Stimulated activated memory B cell treated with anti-CD40 and anti-IgM and Interleukin-4, amounts not matched to agents 10 μg/mL and 1 μg/mL and 100 μg/mL, for 72 hours (primary cell): ENCODE measurements at regions not wholly inside any gene's neighbourhood (a gene's known extent, or its start where the extent isn't known, plus 50 kb on each side); places are given as distances from the start of the nearest gene placed in this dataset.
"Not testable (repeated sequence)": the region's sequence is repeated elsewhere in the genome, so short reads cannot be mapped to it uniquely, and the experiment has no call there.

Source experiments
- ATAC-seq: fragments of 150-1000 bp; cut with Tn5 transposase; 2 replicates; pipeline ENCODE4 v1.10.0; 2021
- H3K27ac Mint-ChIP-seq: one replicate; pipeline ENCODE4 v1.8.0; 2022; ENCODE audit warnings: mild to moderate bottlenecking, mixed read lengths
- H3K27me3 Mint-ChIP-seq: one replicate; pipeline ENCODE4 v1.8.0; 2022; ENCODE audit warnings: mixed read lengths
- H3K36me3 Mint-ChIP-seq: one replicate; pipeline ENCODE4 v1.8.0; 2022; ENCODE audit warnings: mixed read lengths
- H3K4me1 Mint-ChIP-seq: one replicate; pipeline ENCODE4 v1.8.0; 2022; ENCODE audit warnings: mixed read lengths
- H3K4me3 Mint-ChIP-seq: one replicate; pipeline ENCODE4 v1.8.0; 2022; ENCODE audit warnings: mild to moderate bottlenecking, moderate library complexity, mixed read lengths
- H3K9me3 Mint-ChIP-seq: one replicate; pipeline ENCODE4 v1.8.0; 2022; ENCODE audit warnings: mixed read lengths

- Mint-ChIP-seq H3K4me1 (peaks cover 2% of the 10 kb centered on the region), H3K9me3 (peaks cover 2% of the 10 kb centered on the region), H3K27me3 (peaks cover 21% of the 10 kb centered on the region), H3K4me3 (no peak overlapping the region), H3K36me3 (no peaks in the 10 kb centered on the region), H3K27ac (no peak overlapping the region)
- no peak for ATAC-seq
Measured at GRCh38 chr14:34055157-34055950, 104.5 kb upstream of the EGLN3 start.

DNA sequence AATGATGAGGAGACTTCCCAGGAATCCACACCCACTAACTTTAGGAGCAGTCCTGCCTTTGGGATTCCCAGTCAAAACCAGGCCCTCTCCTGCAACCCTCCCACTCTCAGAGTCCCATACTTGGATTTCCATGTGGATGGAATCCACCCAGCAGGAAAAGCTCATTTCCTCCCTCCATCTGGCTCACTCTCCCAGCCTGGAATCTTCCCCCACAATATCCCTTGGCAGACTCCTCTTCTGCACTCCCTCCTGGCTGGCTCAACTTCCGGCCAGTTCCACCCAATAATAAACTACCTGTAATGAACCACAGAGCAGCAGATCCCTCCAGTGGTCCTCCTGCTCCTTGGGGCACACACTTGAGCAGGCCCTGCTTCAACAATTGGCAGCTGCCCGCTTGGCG lies 102.8 kb upstream of the EGLN3 start:
- H3K27me3 Mint-ChIP-seq, result peaks cover 9% of the 10 kb centered on the region
- no peaks in the 10 kb centered on the region for H3K4me1 Mint-ChIP-seq
- no peak overlapping the region for H3K27ac Mint-ChIP-seq
- no peak overlapping the region for H3K4me3 Mint-ChIP-seq
- H3K9me3 Mint-ChIP-seq, result peaks cover 2% of the 10 kb centered on the region
- H3K36me3 Mint-ChIP-seq, result no peaks in the 10 kb centered on the region
- no peak for ATAC-seq

DNA sequence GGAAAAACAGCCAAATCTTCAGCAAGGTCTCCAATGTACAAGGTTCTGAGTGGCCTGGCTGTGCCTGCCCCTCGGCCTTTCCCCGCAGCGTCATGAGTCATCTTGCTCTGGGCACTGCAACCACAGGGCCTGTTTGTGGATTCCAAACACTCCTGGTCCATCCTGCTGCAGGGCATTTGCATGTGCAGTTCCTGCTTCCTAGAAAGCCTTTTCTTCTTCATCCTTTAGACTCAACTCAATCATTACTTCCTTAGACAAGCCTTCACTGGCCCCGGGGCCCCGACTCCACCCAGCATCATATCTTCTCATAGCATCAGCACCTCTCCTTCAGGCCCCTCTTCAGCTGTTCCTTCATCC lies 101.8 kb upstream of the EGLN3 start:
- Mint-ChIP-seq H3K4me1 (no peaks in the 10 kb centered on the region), H3K36me3 (no peaks in the 10 kb centered on the region), H3K27me3 (peaks cover 9% of the 10 kb centered on the region), H3K9me3 (peaks cover 2% of the 10 kb centered on the region), H3K27ac (no peak overlapping the region), H3K4me3 (no peak overlapping the region)
- ATAC-seq, result no peak

- H3K27me3 Mint-ChIP-seq, result peaks cover 9% of the 10 kb centered on the region
- H3K36me3 Mint-ChIP-seq, result no peaks in the 10 kb centered on the region
- no peak overlapping the region for H3K27ac Mint-ChIP-seq
- H3K9me3 Mint-ChIP-seq, result peaks cover 5% of the 10 kb centered on the region
- H3K4me3 Mint-ChIP-seq, result no peak overlapping the region
- no peak for ATAC-seq
- H3K4me1 Mint-ChIP-seq, result no peaks in the 10 kb centered on the region
Measured at GRCh38 chr14:34051966-34052657, 101.2 kb upstream of the EGLN3 start.

DNA sequence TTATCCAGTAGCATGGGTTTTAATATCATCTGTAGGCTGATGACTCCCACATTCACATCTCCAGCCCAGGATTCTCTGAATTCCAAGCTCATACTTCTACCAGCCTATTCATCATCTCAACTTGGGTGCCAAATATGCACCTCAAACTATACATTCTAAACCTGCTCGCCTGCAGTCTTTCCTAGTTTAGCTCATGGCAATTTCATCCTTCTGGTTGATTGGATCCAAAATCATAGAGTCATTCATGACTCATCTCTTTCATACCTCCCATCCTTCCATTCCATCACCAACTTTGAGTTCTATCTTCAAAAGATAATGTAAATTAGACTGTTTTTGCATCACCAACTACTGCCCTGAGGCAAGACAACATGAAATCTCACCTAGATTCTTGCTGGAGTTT lies 99.7 kb upstream of the EGLN3 start:
- Mint-ChIP-seq H3K27me3 (peaks cover 9% of the 10 kb centered on the region), H3K4me1 (no peaks in the 10 kb centered on the region), H3K27ac (no peak overlapping the region), H3K4me3 (no peak overlapping the region), H3K36me3 (no peaks in the 10 kb centered on the region), H3K9me3 (peaks cover 5% of the 10 kb centered on the region)
- ATAC-seq, result no peak

GRCh38 chr14:34049790-34050189 lies 98.9 kb upstream of the EGLN3 start:
- Mint-ChIP-seq H3K27me3 (peaks cover 9% of the 10 kb centered on the region), H3K9me3 (peaks cover 5% of the 10 kb centered on the region), H3K27ac (no peak overlapping the region), H3K4me3 (no peak overlapping the region), H3K4me1 (no peaks in the 10 kb centered on the region), H3K36me3 (no peaks in the 10 kb centered on the region)
- ATAC-seq, result no peak

DNA sequence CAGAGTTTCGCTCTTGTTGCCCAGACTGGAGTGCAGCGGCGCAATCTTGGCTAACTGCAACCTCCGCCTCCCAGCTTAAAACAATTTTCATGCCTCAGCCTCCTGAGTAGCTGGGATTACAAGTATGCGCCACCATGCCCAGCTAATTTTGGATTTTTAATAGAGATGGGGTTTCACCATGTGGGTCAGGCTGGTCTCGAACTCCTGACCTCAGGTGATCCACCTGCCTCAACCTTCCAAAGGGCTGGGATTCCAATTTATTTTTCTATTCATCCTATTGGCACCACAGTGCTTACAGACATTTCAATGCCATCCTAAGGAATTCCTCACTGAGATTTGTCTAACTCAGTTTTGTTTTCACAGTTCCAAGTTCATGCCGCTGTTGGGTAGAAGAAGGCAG lies 98.3 kb upstream of the EGLN3 start:
- H3K9me3 Mint-ChIP-seq, H3K4me1 Mint-ChIP-seq, H3K36me3 Mint-ChIP-seq, ATAC-seq, H3K27ac Mint-ChIP-seq, H3K4me3 Mint-ChIP-seq, H3K27me3 Mint-ChIP-seq: not testable (repeated sequence)

DNA sequence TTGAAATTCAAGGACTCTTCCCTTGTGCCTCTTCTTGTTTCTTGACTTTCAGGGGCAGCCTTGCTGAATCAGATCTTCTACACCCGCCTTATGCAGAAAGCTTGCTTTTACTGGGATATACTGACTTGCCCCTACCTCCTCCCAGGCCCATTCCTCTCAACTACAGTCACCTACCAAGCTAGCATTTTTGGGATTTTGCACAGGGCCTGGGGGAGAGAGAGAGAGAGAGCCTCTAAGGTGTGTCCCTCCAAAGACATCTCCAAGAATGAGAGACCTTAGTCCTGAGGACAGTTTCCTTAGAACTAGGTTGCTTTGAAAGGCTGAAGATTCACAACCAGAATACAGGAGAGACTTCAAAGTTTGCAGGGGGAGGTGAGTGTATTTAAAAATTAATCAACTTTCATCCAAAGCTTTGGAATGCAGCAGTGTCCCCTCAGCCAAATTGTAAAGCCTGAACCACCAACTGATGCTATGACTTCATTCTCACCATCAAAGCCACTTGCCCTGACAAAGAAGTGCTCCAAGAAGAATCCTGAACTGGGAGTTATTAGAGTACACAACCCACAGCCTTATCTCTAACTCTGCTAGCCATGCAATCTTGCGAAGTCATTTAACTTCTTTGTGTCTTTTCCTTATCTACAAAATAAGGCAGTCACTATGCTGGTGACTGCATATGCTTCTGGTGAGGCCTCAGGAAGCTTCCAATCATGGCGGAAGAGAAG lies 96.1 kb upstream of the EGLN3 start:
- ATAC-seq, result no peak
- Mint-ChIP-seq H3K27me3 (no peaks in the 10 kb centered on the region), H3K27ac (no peak overlapping the region), H3K9me3 (peaks cover 5% of the 10 kb centered on the region), H3K36me3 (no peaks in the 10 kb centered on the region), H3K4me3 (no peak overlapping the region), H3K4me1 (no peaks in the 10 kb centered on the region)

DNA sequence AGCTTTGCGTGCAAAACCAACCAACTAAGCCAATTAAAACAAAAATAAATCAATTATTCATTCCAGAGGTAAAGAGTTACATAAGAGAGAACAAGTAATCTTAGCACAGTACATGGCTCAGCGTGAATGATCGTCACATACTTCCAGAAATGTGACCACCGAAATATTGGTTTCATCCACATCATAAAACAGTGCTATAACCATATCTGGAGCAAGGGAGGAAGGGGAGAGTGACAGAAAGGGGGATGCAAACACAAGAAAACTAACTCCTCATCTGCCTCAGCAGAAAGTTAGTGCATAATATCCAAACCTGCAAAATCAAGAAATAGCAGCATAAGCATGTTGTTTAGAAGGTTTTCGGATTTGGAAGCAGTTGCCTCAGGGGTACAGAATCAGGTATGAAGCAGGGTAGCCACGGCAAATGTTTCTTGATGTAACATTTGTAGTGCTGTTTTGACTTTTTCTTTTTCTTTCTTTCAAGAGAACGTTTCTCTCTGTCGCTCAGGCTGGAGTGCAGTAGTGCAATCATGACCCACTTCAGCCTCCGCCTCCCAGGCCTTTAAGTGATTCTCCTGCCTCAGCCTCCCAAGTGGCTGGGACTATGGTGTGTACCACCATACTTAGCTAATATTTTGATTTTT lies 93.9 kb upstream of the EGLN3 start:
- peaks cover 3% of the 10 kb centered on the region for H3K9me3 Mint-ChIP-seq
- no peaks in the 10 kb centered on the region for H3K27me3 Mint-ChIP-seq
- ATAC-seq, result no peak
- H3K36me3 Mint-ChIP-seq, result no peaks in the 10 kb centered on the region
- no peaks in the 10 kb centered on the region for H3K4me1 Mint-ChIP-seq
- H3K27ac Mint-ChIP-seq, result no peak overlapping the region
- H3K4me3 Mint-ChIP-seq, result no peak overlapping the region

DNA sequence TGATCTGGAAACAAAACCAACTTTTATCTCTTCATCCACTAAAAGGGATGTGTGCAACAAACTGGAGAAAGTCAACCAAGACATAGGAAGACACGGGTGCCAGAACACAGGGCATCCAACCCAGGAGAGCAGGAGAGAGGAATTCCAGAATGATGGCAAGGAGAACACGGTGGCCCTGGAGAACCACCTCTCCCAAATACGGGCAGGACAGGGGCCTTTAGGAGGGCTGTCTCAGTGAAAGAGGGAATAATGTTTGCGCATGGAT lies 93.4 kb upstream of the EGLN3 start:
- Mint-ChIP-seq H3K27me3 (no peaks in the 10 kb centered on the region), H3K36me3 (no peaks in the 10 kb centered on the region), H3K9me3 (peaks cover 3% of the 10 kb centered on the region), H3K4me3 (no peak overlapping the region), H3K4me1 (no peaks in the 10 kb centered on the region), H3K27ac (no peak overlapping the region)
- ATAC-seq, result no peak

GRCh38 chr14:34043627-34044372 lies 92.9 kb upstream of the EGLN3 start:
- Mint-ChIP-seq H3K36me3 (no peaks in the 10 kb centered on the region), H3K9me3 (peaks cover 3% of the 10 kb centered on the region), H3K27ac (no peak overlapping the region), H3K27me3 (no peaks in the 10 kb centered on the region), H3K4me1 (no peaks in the 10 kb centered on the region), H3K4me3 (no peak overlapping the region)
- peak; percentile 51 for ATAC-seq

DNA sequence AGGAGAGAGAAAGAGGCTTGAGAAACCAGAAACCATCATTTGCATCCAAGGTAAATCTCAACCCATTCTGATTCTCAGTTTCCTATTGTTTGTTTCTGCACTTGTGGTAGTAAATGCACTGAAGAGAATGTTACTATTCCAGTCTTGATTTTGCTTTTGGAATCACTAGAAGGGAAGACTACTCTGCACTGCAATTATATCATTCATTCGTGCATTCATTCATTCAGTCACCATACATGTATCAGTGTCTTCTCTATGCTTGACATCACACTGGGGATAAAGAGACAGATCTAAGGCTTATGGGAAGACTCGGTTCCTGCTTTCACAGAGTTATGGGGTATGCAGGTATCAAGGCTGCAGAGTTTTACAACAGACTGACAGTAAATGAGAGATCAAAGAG lies 90.3 kb upstream of the EGLN3 start:
- no peak for ATAC-seq
- no peaks in the 10 kb centered on the region for H3K36me3 Mint-ChIP-seq
- H3K4me3 Mint-ChIP-seq, result no peak overlapping the region
- no peak overlapping the region for H3K27ac Mint-ChIP-seq
- H3K9me3 Mint-ChIP-seq, result no peaks in the 10 kb centered on the region
- no peaks in the 10 kb centered on the region for H3K27me3 Mint-ChIP-seq
- H3K4me1 Mint-ChIP-seq, result no peaks in the 10 kb centered on the region

GRCh38 chr14:34040766-34041165 lies 89.9 kb upstream of the EGLN3 start:
- no peaks in the 10 kb centered on the region for H3K4me1 Mint-ChIP-seq
- ATAC-seq, result no peak
- H3K9me3 Mint-ChIP-seq, result no peaks in the 10 kb centered on the region
- H3K27ac Mint-ChIP-seq, result no peak overlapping the region
- H3K36me3 Mint-ChIP-seq, result no peaks in the 10 kb centered on the region
- no peak overlapping the region for H3K4me3 Mint-ChIP-seq
- no peaks in the 10 kb centered on the region for H3K27me3 Mint-ChIP-seq

DNA sequence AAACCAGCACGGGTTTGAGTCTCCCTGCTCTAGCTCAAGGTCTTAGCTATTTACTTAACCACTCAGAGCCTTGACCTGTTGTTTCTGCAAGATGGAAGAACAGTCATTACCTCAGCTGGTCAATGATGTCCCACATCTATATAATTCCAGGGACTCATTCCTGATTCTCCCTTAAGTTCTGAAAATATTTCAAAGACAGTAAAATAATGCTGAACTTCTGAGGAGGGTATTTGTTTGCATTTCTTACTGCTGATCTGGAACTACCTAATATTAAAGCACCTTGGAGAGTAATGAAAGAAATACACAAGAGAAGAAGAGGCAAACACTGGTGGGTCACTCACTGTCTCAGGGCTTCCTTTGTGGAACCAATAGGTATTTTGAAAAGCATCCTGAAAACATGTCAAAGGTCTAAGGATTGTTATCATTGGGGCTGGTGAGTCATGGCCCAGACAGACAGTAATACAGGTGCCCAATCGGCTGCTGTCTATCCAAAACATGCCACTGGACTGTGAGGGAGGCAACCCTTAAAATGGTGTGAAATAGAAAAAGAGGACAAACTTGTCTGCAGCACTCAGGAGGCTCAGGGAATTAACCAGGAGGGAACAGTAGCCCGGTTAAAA lies 88.7 kb upstream of the EGLN3 start:
- no peak overlapping the region for H3K4me3 Mint-ChIP-seq
- H3K27ac Mint-ChIP-seq, result no peak overlapping the region
- no peak for ATAC-seq
- H3K27me3 Mint-ChIP-seq, result no peaks in the 10 kb centered on the region
- no peaks in the 10 kb centered on the region for H3K36me3 Mint-ChIP-seq
- no peaks in the 10 kb centered on the region for H3K4me1 Mint-ChIP-seq
- H3K9me3 Mint-ChIP-seq, result no peaks in the 10 kb centered on the region
